GM10266 (cell line): ENCODE measurements at regions not wholly inside any gene's neighbourhood (a gene's known extent, or its start where the extent isn't known, plus 50 kb on each side); places are given as distances from the start of the nearest gene placed in this dataset.

Experiments used
- DNase-seq: peaks from one replicate; pipeline ENCODE4 v3.0.0; 2012; ENCODE audit errors: extremely low spot score
- CTCF ChIP-seq: IDR thresholded peaks from 2 replicates; pipeline ENCODE4 v1.5.1; 2012; ENCODE audit warnings: mild to moderate bottlenecking, low read depth; ENCODE audit not compliant: control insufficient read depth, insufficient read depth; ENCODE audit errors: missing control alignments

GRCh38 chr18:60445341-60445740 is 72.8 kb upstream of the MC4R start:
- DNase-seq, result no peak
- no peak for TF ChIP-seq CTCF

GRCh38 chr18:60446821-60447220 is 74.2 kb upstream of the MC4R start:
- no peak for TF ChIP-seq CTCF
- DNase-seq, result no peak

- no peak for DNase-seq
- TF ChIP-seq CTCF, result no peak
Observed at GRCh38 chr18:60448487-60449267, 76.1 kb upstream of the MC4R start.

- no peak for DNase-seq
- no peak for TF ChIP-seq CTCF
Observed at GRCh38 chr18:60452421-60452820, 79.8 kb upstream of the MC4R start.

GRCh38 chr18:60466677-60467076 is 94.1 kb upstream of the MC4R start:
- no peak for TF ChIP-seq CTCF
- DNase-seq, result no peak

GRCh38 chr18:60469387-60470100 is 97.0 kb upstream of the MC4R start:
- TF ChIP-seq CTCF, result no peak
- DNase-seq, result no peak

- no peak for DNase-seq
- TF ChIP-seq CTCF, result no peak
Observed at GRCh38 chr18:60471652-60472051, 99.1 kb upstream of the MC4R start.
